HS-5 (cell line): ENCODE measurements at regions not wholly inside any gene's neighbourhood (a gene's known extent, or its start where the extent isn't known, plus 50 kb on each side); places are given as distances from the start of the nearest gene placed in this dataset.

ENCODE experiments used
- DNase-seq: peaks from one replicate; pipeline ENCODE4 v3.0.0-alpha.2; 2012; ENCODE audit warnings: low read depth

DNA sequence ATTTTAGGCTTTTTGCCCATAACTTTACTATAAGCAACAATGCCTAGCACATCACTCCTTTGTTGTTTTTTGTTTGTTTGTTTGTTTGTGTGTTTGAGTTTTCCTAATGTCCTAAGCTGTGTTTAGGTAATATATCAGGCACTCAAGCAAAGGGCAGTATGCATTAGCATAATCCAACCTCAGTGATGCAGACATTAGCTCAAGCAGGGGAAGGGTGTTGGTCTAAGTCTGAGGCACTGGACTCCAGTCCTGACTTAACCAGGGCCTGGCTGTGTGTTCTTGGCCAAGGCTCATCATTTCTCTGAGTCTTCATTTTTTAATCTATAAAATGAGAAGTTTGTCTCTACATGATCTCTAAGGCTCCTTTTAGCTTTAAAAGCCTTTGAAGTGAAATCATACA, 65.9 kb upstream of the RFC3 start:
- DNase-seq, result no peak

DNA sequence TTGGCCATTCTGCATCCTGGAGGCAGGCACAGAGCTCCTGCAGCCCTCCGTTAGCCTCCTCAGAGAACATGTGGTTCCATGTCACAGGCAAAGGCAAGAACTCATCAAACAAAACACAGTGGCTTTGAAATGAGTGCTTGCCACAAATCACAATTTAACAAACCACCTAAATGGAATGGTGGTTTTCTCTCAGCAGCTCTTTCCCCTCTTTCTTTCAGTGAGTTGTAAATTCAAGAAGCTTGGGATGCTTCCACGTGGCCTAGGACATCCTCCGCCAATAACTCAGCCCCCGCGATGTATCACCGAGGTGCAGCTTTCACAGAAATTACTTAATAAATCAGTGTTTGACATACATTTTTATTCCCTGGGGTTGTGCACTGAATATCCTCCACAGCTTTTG, 65.4 kb upstream of the RFC3 start:
- no peak for DNase-seq

DNA sequence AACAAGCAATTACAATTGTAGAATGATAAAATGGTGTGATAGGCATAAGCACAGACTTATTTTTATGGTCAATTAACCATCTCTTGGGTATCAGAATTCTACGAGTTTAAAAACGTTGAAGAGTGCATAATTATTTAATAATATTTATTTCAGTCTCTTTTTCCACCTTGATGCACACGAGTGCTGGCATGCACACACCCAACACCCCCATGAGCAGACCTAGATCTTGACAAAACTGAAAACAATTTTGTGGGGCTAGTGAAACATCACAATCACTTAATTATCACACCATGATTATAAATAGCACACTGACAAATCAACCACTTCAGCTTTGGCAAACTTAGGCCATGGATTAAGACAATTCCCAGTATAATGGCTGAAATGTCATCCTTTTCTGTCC, 61.0 kb upstream of the RFC3 start:
- DNase-seq, result no peak

DNA sequence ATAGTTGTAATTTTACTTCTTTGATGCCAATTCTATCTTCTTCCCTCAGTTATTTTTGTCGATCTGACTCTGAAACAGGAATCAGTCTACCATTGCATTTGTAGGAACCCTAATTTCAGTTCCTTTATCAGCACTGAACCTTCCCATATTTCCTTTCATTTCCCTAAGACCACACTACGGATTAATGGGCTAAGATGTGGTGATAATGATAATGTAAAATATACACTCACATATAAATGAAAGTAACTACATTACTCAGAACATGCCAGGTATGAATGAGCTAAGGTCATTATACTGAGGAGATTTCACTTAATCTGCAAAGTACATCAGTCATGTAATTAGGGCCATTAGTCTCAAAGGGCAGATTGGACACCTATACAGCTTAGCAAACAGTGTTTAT, 60.2 kb upstream of the RFC3 start:
- DNase-seq, result no peak

DNA sequence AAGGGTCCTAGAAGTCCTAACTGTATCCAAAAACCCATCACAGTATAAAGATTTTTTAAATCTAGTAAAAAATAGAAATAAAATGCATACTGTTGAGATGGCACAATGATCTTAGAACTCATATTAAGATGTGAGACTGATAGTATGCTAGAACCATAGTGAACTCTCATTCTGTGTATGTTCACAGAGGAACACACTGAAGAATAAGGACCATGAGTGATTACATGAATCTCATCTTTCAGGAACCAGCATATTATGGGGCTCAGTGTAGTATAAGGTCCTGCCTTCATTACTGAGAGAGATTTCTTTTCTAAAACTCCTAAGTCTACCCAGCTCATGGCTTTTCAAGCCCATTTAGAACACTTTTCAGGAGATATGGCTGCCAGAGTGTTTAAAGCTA, 59.8 kb upstream of the RFC3 start:
- no peak for DNase-seq

- no peak for DNase-seq
These were observed 56.2 kb upstream of the RFC3 start for GRCh38 chr13:33761740-33762139.

DNA sequence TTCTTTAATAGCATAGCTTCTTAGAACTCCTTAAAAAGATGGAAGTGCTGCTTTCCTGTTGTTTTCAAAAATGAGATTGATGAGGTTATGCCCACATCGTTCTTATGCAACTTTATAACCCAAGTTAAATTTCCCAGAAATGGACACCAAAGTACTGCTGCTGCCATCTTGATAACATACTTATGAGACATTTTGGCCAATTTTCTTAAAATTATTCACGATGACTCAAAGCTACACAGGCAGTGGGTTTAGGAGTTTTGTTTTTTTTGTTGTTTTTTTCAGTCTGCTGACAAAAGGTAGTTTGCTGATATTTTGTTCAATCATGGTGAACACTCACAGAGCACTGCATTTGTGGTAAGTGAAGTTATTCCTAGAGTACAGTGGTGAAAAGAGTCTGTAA, 54.9 kb upstream of the RFC3 start:
- DNase-seq, result no peak

DNA sequence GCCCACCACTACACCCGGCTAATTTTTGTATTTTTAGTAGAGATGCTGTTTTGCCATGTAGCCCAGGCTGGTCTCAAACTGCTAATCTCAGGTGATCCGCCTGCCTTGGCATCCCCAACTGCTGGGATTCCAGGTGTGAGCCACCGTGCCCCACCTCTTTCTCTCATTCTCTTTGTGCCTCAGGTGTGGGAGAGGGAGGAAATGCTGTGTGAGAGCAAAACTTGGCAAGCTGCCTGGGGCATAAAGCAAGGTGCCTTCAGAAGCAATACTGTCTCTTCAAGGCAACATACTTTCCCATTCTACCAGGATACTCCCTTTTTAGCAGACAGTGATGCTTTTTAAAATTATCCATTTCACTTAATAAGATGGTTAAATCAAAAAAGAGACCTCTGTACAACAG, 53.2 kb upstream of the RFC3 start:
- no peak for DNase-seq

- no peak for DNase-seq
These were observed 51.4 kb upstream of the RFC3 start for GRCh38 chr13:33766329-33767123.

GRCh38 chr13:33767140-33767539, 50.8 kb upstream of the RFC3 start:
- DNase-seq, result no peak
